ENCODE measurements at regions not wholly inside any gene's neighbourhood (a gene's known extent, or its start where the extent isn't known, plus 50 kb on each side); places are given as distances from the start of the nearest gene placed in this dataset.

GRCh38 chr5:124457901-124458300, 288.5 kb downstream of the ZNF608 start:
- no peak for DNase-seq

- no peak for DNase-seq
Measured at GRCh38 chr5:124457101-124457500, 289.3 kb downstream of the ZNF608 start.

GRCh38 chr5:124456249-124456648, 290.2 kb downstream of the ZNF608 start:
- DNase-seq = no peak

- DNase-seq = no peak
Measured at GRCh38 chr5:124454081-124454480, 292.4 kb downstream of the ZNF608 start.

GRCh38 chr5:124453221-124454051, 293.0 kb downstream of the ZNF608 start:
- DNase-seq = no peak

- no peak for DNase-seq
Measured at GRCh38 chr5:124452412-124452811, 294.0 kb downstream of the ZNF608 start.

GRCh38 chr5:124451721-124452383, 294.6 kb downstream of the ZNF608 start:
- no peak for DNase-seq

GRCh38 chr5:124446120-124446519, 300.3 kb downstream of the ZNF608 start:
- DNase-seq = no peak

GRCh38 chr5:124445070-124445619, 301.3 kb downstream of the ZNF608 start:
- no peak for DNase-seq

- no peak for DNase-seq
Measured at GRCh38 chr5:124444147-124444775, 302.2 kb downstream of the ZNF608 start.

GRCh38 chr5:124440471-124440870, 306.0 kb downstream of the ZNF608 start:
- DNase-seq = no peak

- no peak for DNase-seq
Measured at GRCh38 chr5:124439609-124440008, 306.8 kb downstream of the ZNF608 start.

- DNase-seq = no peak
Measured at GRCh38 chr5:124438903-124439281, 307.5 kb downstream of the ZNF608 start.

- no peak for DNase-seq
Measured at GRCh38 chr5:124438026-124438902, 308.2 kb downstream of the ZNF608 start.

GRCh38 chr5:124436294-124436693, 310.1 kb downstream of the ZNF608 start:
- no peak for DNase-seq

GRCh38 chr5:124433170-124433569, 313.3 kb downstream of the ZNF608 start:
- no peak for DNase-seq

- no peak for DNase-seq
Measured at GRCh38 chr5:124421584-124421983, 324.9 kb downstream of the ZNF608 start.

GRCh38 chr5:124420952-124421351, 325.5 kb downstream of the ZNF608 start:
- no peak for DNase-seq

GRCh38 chr5:124419531-124419930, 326.9 kb downstream of the ZNF608 start:
- no peak for DNase-seq

- DNase-seq = no peak
Measured at GRCh38 chr5:124418390-124418789, 328.0 kb downstream of the ZNF608 start.

- no peak for DNase-seq
Measured at GRCh38 chr5:124417196-124417595, 329.2 kb downstream of the ZNF608 start.

GRCh38 chr5:124416627-124417026, 329.8 kb downstream of the ZNF608 start:
- no peak for DNase-seq

GRCh38 chr5:124414973-124415372, 331.5 kb downstream of the ZNF608 start:
- no peak for DNase-seq
